Muscle of back (tissue), 3 donors: ENCODE measurements at regions not wholly inside any gene's neighbourhood (a gene's known extent, or its start where the extent isn't known, plus 50 kb on each side); places are given as distances from the start of the nearest gene placed in this dataset.

Source experiments
- DNase-seq, 3 donors: peaks; one replicate each; pipeline versions ENCODE4 v3.0.0 to v3.0.0-alpha.2; 2013

DNA sequence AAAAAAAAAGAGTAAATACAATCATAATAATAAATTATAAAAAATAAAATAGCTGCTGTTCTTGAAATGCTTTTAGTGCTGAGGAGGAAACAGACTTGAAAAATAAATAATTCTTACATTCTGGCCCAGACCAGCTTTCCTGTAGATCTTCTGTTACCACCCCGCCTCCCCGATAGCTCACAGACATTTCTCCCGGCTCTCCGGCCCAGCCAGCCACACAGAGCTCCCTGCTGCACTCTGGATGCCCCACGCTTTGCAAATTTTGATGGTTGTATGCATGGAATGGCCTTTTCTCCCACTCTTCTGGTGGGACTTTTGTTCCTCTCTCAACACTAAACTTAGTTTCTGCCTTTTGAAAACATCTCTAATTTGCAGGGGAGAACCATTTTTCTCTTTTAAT lies 249.3 kb downstream of the ATP23 start:
- DNase-seq = no peak

DNA sequence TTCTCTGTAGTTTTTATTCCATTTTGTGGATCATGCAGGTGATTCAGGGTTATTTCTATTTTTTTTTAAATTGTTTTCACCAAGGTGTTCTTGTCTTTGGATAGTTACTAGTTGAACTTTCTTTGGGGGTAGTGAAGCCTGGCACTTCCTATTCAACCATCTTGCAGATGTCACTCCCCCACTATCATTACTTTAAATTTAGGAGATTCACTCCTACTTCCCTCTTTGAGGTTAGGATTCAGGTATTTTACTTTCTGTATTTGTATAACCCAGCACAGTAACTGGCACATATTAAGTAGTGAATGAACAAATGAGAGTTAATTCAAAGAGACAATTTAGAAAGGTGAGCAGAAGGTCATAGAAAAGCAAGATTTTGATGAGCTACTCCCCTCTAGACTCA lies 255.6 kb downstream of the ATP23 start:
- DNase-seq = no peak

DNA sequence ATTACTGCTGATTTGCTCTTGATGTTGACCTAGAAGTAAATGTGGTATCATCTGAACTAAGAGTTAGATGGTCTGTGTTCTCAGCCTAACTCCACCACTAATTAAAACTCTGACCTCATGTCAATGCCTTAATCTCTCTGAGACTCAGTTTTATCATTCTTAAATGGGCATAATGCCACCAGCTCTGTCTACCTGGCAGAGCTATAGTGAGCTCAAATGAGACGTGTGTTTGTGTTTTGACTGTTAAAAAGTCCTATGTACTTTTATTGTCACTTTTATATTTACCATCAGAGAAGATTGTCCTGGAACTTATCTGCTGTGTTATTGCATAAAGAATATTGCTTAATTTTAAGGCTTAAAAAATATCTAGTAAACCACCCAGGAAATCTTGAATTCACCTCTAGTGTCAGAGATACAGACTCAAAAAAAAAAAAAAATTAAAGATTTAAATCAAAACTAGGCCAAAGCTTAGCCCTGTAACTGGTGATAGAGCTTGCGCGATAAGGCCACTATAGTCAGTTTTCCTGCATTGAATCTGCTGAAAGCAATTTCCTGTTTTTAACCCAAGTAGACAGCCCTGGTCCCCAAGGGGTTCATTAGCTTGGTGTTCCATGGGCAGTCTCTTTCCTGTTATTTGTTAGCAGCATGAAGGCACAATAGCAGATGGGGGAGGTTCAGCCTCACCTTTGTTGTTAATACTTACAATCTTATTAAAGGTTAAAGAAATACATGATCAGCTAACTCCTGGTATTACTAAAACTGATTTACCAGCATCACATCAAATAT lies 261.8 kb downstream of the ATP23 start:
- DNase-seq = peak in 1 of 3 donors; percentile 27

DNA sequence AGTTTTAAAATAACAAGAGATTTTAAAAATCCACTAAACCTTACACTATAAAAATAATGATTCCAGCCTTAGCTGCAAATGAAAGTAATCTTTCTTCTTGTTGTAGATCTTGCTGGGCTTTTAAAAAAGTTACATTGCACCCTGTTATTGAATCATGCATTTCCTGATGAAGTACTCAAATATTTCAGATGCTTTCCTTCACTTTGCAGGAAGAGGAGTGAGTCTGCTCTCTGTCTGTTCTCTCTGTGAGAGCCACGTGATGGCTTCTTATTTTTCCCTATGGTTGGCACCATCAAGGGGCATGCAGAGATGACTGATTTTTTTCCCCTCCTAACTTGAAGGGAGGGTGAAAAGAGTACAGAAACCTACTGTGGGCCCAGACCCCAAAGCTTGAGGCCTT lies 262.7 kb downstream of the ATP23 start:
- DNase-seq = peak in 1 of 3 donors; percentile 7

DNA sequence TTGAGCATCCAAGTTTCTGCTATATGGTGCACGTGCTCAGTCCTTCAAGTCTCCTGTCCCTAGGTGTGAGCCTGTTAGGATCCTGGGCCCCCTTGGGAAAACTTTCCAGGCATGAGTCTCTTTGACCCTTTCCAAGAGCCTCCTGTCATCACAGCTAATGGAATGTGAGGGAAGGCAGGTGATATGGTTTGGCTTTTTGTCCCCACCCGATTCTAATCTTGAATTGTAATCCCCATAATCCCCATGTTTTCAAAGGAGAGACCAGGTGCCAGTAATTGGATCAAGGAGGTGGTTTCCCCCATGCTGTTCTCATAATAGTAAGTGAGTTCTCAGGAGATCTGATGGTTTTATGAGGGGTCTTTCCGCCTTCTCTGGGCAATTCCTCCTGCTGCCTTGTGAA lies 265.5 kb downstream of the ATP23 start:
- no peak for DNase-seq

DNA sequence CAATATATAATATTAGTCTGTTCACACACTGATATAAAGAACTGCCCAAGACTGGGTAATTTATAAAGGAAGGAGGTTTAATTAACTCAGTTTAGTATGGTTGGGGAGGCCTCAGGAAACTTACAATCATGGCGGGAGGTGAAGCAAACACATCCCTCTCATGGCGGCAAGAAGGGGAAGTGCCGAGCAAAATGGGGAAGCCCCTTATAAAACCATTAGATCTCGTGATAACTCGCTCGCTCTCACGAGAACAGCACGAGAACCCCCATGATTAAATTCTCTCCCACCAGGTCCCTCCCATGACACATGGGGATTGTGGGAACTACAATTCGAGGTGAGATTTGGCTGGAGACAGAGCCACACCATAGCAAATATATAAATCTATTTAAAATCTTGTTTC lies 269.8 kb downstream of the ATP23 start:
- no peak for DNase-seq

DNA sequence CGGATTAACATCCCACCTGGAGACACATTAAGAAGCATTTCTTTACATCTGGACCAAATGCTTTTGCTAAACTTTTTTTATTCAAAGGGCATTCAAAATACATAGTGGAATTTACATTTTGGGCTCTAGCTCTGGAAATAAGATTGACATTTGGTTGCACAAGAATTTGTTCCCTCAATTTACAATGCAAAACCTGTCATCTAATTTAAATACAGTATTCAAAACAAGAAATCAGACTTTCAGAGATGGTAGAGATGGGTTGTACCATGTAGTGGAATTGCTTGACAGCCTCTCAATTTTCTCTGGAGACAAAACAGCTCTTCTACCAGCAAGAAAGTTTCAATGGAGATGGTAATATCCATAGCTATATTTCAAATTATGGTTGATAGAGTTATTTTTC lies 275.8 kb downstream of the ATP23 start:
- no peak for DNase-seq

DNA sequence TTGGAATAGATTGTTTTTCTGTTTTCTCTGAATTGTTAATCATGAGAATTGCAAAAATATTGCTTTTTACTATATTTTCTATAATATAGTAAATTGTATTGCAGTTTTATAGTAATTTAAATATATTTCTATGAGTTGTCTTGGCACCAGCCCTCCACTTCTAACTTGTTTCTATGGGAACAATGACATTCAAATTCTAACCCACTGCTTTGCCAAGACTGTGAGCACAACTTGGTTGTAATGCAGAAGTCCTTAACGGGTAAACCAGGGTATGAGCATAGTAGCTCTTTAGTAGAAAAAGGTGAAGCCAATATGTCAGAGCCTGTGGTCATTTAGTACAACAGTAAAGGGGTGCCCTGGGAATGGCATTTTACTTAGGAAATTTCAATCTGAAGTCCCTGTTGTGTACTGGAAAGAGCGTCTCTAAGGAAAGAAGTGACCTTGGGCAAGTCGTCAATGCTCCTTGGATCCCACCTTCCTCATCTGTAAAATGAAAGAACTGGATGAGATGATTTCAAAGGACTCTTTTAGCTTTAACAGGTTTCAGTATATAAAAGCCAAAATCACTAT lies 283.3 kb downstream of the ATP23 start:
- DNase-seq = peak; percentile 38 to 77 (median 41)

DNA sequence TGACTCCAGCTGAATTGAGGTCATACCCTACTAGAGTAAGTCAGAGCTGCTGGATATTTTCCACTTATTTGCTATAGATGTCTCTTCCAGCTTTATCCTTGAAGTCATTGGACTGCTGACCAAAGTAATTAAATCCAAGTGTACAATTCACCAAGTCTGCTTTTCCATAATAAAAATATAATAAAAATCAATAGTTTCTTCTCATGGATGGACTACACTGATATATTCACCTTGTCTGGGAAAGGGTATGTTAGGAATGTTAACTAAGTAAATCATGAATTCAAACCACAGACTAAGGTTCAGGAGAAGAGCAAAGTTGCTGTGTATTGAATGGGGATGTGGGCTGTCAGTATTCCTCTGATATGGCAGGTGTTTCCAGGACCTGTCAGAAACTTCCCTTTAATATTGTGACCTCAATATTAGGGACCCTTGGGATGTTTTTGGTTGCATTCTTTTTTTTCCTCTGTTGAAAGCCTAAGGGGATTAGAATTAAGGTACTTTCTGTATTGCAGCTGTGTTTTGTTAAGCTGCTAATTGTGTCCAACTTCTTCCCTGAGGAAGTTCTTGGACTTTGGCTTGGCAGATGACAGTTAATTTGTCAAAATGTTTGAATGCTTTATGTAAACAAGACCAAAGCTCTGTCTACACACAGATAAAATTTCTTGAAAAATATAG lies 284.0 kb downstream of the ATP23 start:
- peak; percentile 71 to 88 (median 81) for DNase-seq

DNA sequence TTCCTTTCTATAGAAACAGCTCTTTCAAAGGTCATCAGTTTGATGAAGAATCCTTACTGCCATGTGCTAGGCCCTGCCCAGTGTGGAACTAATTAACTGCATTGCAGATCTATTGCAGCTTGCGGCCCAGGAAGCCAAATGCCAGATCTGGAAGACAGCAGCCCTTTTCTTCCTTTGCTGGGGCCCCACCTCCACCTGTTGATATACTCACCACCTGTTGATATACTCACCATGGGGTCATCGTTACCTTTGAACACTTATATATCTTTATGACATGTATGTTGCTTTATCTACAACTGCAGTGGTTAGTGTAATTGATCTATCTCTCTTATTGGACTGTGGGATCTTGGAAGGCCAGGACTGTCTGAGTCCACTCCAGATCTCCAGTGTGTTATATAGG lies 292.5 kb downstream of the ATP23 start:
- no peak for DNase-seq

DNA sequence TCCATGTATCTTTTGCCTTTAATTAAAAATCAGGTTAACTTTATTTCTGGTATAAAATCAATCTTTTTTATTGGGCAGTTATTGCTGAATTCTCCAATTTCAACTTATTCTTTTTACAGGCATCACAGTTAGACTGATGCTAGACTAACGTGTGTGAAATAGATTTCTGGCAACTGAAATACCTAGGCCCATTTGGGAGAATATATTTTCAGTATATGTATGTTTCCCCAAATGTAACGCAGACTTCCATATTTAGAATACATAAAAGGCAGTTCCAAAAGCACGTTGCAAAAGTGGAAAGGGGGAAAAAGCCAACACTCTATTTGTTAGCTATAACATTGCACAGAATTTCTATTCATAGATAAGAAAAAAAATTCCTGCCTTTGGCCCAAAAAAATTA lies 297.0 kb downstream of the ATP23 start:
- DNase-seq = no peak

DNA sequence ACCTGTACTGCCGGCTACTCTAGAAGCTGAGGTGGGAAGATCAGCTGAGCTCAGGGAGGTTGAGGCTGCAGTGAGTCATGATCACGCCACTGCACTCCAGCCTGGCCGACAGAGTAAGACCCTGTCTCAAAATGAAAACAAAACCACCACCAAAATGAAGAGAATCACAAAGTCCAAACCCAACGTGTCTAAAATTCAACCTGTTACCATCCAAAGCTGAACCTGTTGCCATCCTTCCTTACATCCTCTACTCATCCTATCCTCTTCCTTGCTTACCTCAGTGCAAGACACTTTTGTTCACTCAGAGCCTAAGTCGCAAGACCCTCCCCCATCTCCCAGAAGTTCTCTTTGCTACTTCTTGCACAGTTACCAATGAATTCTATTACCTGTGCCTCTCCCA lies 299.7 kb downstream of the ATP23 start:
- no peak for DNase-seq

DNA sequence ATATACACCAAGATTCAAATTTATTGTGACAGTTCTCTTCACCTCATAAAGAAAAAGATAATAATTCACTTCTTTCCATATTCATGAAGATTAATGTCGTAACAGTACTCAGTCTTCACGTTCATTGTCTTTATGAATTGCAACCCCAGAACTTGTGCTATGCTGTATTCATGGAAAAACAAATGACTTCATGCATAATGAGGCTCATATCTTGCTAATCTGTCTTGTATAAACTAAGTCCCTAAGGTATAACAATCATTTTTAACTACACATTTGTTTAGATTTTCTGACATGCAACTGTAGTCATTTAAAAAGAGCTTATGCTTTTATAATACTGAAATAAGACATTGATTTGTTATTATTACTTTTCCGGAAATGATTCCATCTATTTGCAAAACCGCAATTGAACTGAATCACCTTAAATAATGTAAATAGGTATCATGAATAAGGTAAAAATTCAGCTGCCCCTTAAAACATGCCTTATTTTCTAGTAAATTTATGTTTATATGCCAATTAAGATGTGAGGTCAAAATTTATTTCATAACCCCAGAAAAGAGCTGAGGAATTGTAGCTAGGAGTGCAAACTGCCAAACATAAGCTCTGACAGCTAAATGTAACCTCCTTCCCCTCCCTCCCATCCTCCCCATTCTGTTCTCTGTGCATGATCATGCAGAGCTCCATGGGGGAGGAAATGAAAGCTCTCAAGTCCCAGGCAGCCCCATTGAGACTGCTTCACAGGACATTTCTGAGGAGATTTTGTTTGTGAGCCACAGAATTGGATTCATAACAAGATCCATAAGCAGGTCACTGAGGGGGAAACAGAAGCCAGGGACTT lies 301.6 kb downstream of the ATP23 start:
- DNase-seq = no peak

DNA sequence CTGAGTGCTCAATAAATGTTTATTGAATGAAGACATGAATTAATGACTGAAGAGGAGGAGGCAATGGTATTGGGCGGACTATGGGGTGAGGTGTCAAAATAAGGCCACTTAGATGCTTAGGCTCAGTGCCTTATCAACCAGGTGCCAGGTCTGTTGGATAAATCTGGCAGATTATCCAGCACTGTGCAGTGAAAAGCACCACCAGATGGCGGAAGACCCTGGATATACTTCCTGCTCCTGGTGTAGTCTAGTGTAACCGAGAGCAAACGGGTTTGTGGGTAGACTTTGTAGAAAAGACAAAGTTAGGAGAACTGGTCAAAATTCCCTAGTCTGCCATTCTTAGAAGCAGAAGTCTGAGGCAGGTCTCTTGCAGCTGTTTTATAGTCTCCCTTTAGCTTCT lies 306.3 kb downstream of the ATP23 start:
- no peak for DNase-seq

DNA sequence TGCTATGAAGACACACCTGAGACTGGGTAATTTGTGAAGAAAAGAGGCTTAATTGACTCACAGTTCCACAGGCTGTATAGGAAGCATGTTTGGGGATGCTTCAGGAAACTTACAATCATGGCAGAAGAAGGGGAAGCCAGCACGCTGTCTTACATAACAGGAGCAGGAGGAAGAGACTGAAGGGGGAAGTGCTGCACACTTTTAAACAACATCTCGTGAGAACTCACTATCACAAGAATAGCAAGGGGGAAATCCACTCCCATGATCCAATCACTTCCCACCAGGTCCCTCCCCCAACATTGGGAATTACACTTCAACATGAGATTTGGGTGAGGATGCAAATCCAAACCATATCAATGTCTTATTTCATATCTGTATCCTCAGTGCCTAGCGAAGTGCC lies 307.2 kb downstream of the ATP23 start:
- no peak for DNase-seq

DNA sequence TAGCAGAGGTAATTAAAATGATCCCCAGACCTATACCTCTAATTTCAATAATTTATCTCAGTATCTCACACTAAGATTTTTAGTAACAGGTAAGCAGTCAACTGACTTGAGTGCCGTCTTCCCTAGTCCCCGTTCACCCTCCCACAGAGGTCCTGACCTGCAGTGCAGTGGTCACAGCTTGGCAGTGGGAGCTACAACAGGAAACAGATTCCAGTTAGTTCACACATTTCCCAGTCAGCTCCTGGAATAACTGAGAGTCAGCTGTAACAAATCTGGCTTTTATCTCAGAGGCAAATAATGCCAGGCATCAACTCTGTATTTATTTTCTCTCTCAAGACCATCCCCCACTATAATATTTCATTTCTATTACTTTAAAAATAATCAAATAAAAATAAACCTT lies 308.2 kb downstream of the ATP23 start:
- no peak for DNase-seq

DNA sequence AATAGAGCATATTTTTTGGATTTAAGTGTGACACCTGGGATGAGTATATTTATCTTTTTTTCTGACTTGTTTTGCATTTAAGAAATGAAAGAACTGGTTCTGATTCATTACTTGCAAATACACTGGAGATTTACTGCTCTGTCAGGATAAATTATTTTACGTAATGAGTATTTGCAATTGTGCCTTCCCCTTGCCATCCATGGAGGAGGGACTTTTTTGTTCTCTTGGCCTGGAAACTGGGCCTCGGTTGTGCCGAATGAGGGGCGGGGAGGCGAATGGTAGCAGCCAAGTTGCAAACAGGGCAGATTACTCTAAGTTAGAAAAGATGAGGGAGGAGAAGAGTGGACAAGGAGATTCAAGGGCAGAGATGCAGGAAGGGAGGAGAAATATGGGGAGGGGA lies 308.7 kb downstream of the ATP23 start:
- DNase-seq = no peak

DNA sequence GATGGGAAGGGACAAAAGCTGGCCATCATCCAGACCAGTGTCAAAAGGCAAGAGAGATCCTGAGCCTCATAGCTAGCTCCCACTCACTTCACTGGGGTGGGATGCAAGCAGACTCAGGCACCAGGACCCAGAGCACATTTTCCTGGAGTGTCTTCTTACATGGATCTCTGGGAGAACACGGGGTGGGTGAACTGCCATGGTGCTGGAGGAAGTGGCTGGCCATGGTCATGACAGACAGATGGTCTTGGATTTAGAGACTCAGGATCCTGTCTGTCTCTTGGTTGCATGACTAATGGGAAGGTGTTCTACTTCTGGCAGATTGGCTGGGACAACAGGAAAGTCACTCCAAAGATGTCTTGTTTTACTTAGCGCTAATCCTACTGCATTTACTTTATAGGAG lies 311.5 kb downstream of the ATP23 start:
- DNase-seq = no peak

DNA sequence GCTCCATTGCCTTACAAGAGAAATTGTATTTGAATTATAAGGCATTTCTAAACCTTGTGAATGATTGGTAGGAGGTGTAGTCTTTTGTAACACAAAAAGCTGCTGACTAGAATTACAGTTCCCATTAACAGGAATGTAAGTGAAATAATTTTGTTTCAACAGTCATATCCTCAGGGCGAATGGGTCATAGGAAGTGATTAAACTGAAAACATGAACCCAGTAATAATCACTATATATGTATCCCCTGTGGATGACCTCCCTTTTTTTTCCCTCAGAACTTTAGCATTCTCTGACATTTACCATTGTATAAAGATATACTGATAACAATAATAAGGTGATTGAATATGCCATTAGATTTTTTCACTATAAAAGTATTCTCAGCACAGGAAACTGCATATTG lies 312.3 kb downstream of the ATP23 start:
- DNase-seq = no peak

DNA sequence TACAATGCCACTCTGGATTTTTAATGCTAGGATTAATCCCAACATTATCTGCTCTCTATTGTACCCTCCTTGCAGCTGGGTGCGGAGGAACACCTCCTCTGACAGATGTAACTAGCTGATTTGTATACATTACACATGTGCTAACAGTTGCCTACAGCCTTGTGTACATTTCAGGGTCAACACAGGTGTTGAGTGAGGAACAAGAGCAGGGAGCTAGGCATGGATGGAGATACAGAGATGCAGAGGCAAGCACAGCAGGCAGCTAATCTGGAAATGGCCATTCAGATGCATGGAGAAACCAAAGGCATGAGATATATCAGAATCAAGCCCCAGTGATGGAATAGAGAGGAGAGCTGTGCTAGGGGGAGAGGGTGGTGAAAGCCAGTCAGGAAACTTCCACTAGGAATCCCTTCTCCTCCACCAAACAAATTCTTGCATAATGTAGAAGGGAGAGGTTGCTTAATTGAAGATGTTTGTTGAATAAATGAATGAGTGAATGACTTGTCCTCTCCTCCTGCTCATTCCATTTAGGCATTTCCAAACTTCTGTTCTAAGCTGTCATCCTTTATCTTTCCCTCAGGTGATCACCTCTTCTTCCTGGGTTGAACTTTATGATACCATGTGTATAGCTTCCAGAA lies 313.2 kb downstream of the ATP23 start:
- DNase-seq = no peak

DNA sequence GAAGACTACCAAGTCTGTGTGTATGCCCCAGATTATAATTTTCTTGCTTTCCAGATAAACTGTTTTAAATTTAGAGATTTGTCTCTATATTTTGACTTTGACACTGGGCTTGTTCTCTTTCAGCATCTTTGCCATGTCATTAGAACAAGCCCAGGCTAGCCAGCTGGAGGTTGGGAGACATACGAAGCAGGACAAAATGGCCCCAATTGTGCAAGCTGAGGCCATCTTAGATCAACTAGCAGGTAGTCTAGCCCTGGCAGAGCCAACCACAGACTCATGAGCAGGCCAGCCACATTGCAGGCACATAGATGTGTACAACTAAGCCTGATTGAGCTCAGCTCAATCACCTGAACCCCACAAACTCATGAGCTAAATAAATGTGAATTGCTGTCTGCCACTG lies 321.4 kb downstream of the ATP23 start:
- no peak for DNase-seq

DNA sequence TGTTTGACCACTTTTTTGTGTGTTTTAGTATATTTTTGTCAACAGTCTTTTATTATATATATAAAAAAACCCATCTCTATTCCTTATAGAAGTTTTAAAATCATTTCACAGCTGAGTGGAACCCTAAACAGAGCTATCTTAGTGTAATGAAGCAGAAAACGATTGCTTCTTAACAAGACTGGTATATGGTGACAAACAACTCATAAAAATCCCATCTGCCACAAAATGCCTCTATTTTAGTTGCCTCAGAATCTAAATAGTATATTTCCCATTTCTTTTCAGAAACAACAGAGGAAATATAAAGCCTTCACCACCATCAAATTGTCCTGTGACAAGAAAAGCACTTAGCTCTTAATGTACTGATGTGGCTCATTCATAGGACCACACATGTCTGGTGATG lies 322.4 kb downstream of the ATP23 start:
- no peak for DNase-seq
